Mesothelial cell of epicardium (in vitro differentiated cells): ENCODE measurements at regions not wholly inside any gene's neighbourhood (a gene's known extent, or its start where the extent isn't known, plus 50 kb on each side); places are given as distances from the start of the nearest gene placed in this dataset.
"Not testable (repeated sequence)": the region's sequence is repeated elsewhere in the genome, so short reads cannot be mapped to it uniquely, and the experiment has no call there.

Experiments
- DNase-seq, 2 experiments: peaks; one replicate each; pipeline ENCODE4 v3.0.0; 2021; ENCODE audit warnings: low spot score in 2 of 2; ENCODE audit not compliant: unreplicated experiment in 2 of 2
- H3K27ac Mint-ChIP-seq: 2 replicates; pipeline ENCODE4 v1.8.0; 2021; ENCODE audit warnings: mixed read lengths
- H3K27me3 Mint-ChIP-seq: 2 replicates; pipeline ENCODE4 v1.8.0; 2021; ENCODE audit warnings: low read depth, mixed read lengths
- H3K36me3 Mint-ChIP-seq: 2 replicates; pipeline ENCODE4 v1.8.0; 2021; ENCODE audit warnings: mixed read lengths
- H3K4me1 Mint-ChIP-seq: 2 replicates; pipeline ENCODE4 v1.8.0; 2021; ENCODE audit warnings: mixed read lengths
- H3K4me3 Mint-ChIP-seq: 2 replicates; pipeline ENCODE4 v1.8.0; 2021; ENCODE audit warnings: mild to moderate bottlenecking, moderate library complexity, mixed read lengths
- H3K9me3 Mint-ChIP-seq: 2 replicates; pipeline ENCODE4 v1.8.0; 2021; ENCODE audit warnings: mixed read lengths
- TF ChIP-seq, protein P1 (sequence below): fragments of 200-600 bp; sonication (generic); IDR thresholded peaks from one replicate; pipeline ENCODE4 v1.5.0; 2021; ENCODE audit warnings: antibody characterized with exemption; ENCODE audit not compliant: unreplicated experiment

DNA sequence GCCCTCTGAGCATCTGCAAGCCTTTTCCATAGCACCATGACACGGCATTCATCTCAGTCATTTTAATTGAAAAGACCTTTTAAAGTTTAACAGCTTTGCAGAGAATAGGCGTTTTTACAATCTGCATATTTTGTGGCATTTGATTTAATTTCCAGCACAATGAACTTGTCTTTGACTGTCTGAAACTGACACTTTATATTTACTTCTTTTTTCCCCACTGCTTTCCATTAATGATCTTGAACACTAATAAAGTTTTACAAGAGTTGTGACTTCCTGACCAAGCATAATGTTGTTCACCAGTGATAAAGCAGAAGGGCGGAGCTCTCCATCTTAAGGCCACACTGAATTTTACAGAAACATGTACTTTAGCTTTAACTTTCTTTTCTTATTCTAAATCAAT is 548.7 kb downstream of the FAM181B start:
- Mint-ChIP-seq H3K4me3 (no peak overlapping the region), H3K4me1 (no peaks in the 10 kb centered on the region), H3K36me3 (no peaks in the 10 kb centered on the region), H3K27me3 (no peaks in the 10 kb centered on the region), H3K9me3 (peaks cover 5% of the 10 kb centered on the region), H3K27ac (no peak overlapping the region)
- TF ChIP-seq, protein P1, sequence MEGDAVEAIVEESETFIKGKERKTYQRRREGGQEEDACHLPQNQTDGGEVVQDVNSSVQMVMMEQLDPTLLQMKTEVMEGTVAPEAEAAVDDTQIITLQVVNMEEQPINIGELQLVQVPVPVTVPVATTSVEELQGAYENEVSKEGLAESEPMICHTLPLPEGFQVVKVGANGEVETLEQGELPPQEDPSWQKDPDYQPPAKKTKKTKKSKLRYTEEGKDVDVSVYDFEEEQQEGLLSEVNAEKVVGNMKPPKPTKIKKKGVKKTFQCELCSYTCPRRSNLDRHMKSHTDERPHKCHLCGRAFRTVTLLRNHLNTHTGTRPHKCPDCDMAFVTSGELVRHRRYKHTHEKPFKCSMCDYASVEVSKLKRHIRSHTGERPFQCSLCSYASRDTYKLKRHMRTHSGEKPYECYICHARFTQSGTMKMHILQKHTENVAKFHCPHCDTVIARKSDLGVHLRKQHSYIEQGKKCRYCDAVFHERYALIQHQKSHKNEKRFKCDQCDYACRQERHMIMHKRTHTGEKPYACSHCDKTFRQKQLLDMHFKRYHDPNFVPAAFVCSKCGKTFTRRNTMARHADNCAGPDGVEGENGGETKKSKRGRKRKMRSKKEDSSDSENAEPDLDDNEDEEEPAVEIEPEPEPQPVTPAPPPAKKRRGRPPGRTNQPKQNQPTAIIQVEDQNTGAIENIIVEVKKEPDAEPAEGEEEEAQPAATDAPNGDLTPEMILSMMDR: no peak
- DNase-seq: no peak

DNA sequence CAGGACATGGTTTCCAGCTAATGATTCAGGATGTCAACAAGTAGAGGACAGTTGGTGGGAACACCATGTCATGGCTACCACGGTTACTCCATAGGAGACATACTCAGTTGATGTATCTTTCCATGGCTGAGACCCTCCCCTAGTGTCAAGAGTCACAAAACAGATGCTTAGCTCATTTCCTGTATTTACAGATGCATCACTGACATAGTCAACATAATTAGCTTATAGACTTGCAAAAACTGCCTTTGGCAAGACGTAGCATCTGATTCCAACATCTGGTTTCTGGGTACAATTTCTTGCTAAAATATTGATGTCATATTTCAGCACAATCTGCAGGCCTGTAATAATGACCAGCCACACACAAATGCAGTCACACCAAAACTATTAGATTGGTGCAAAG is 550.3 kb downstream of the FAM181B start:
- no peak for DNase-seq
- H3K4me3 Mint-ChIP-seq: no peak overlapping the region
- peaks cover 12% of the 10 kb centered on the region for H3K9me3 Mint-ChIP-seq
- H3K27ac Mint-ChIP-seq: no peak overlapping the region
- H3K4me1 Mint-ChIP-seq: no peaks in the 10 kb centered on the region
- H3K27me3 Mint-ChIP-seq: no peaks in the 10 kb centered on the region
- no peaks in the 10 kb centered on the region for H3K36me3 Mint-ChIP-seq
- TF ChIP-seq, protein P1: no peak

DNA sequence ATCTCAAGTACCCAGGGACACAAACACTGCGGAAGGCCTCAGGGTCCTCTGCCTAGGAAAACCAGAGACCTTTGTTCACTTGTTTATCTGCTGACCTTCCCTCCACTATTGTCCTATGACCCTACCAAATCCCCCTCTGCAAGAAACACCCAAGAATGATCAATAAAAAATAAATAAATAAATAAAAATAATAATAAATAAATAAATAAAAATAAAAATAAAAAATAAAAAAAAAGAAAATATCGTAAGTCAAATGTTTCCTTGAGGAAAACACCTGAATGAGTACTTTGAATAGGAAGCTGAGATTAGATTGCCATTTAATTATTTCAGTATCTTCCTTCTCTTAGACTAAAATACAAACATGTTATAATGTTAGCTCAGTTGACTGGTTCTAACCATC is 551.0 kb downstream of the FAM181B start:
- not testable (repeated sequence) for DNase-seq, H3K4me3 Mint-ChIP-seq, H3K27ac Mint-ChIP-seq, H3K36me3 Mint-ChIP-seq, H3K27me3 Mint-ChIP-seq, H3K4me1 Mint-ChIP-seq
- H3K9me3 Mint-ChIP-seq: peaks cover 12% of the 10 kb centered on the region

DNA sequence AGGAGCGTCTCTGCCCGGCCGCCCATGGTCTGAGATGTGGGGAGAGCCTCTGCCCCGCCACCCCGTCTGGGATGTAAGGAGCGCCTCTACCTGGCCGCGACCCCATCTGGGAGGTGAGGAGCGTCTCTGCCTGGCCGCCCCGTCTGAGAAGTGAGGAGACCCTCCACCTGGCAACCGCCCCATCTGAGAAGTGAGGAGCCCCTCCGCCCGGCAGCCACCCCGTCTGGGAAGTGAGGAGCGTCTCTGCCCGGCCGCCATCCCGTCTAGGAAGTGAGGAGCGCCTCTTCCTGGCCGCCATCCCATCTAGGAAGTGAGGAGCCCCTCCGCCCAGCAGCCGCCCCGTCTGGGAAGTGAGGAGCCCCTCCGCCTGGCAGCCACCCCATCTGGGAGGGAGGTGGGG is 551.9 kb downstream of the FAM181B start:
- not testable (repeated sequence) for H3K4me3 Mint-ChIP-seq, H3K4me1 Mint-ChIP-seq, H3K27ac Mint-ChIP-seq, H3K27me3 Mint-ChIP-seq, DNase-seq, H3K36me3 Mint-ChIP-seq
- H3K9me3 Mint-ChIP-seq: peaks cover 12% of the 10 kb centered on the region

DNA sequence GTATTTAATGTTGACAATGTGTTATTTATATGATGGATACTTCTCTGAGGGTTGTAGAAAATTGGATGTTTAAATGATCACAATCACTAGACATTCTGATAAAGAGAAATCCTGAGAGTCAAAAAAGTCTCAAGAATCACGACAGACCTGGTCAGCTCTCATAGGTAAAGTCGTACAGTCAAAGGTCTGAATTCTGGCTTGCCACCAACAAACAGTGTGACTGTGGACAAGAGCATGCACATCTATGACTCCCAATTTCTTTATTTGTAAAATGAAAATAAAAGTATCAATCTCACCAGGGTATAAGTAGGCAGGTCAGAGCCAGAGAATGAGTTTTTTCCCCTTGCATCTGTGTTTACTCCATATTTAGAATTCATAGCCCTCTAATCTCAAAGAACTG is 556.7 kb downstream of the FAM181B start:
- Mint-ChIP-seq H3K36me3 (no peaks in the 10 kb centered on the region), H3K27me3 (no peaks in the 10 kb centered on the region)

DNA sequence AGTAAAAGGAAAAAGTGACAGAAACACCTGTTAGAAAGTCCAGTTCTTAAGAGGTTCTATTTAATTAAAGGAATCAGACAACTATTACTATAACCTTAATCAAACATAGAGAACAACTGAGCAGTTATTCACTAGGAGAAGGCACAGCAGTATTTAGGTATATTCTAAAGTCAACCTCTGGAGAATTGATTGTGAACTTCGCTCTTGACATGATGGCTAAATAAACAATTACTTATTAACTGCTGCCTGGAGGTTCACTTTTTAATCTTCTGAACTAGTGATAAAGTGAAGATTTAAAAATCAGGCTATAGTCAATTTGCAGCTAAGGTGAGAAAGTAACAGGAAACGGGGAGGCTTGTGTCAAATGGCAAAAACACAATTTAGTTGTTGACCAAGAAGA is 557.3 kb downstream of the FAM181B start:
- Mint-ChIP-seq H3K27me3 (no peaks in the 10 kb centered on the region), H3K36me3 (no peaks in the 10 kb centered on the region), H3K4me1 (peaks cover 2% of the 10 kb centered on the region), H3K27ac (no peak overlapping the region), H3K9me3 (peaks cover 8% of the 10 kb centered on the region), H3K4me3 (no peak overlapping the region)
- no peak for DNase-seq
- TF ChIP-seq, protein P1: no peak

More for the DNA sequence above, 556.7 kb downstream of the FAM181B start:
- H3K9me3 Mint-ChIP-seq: peaks cover 8% of the 10 kb centered on the region
- no peak overlapping the region for H3K4me3 Mint-ChIP-seq
- no peak for DNase-seq
- H3K27ac Mint-ChIP-seq: no peak overlapping the region
- TF ChIP-seq, protein P1: no peak
- peaks cover 2% of the 10 kb centered on the region for H3K4me1 Mint-ChIP-seq

DNA sequence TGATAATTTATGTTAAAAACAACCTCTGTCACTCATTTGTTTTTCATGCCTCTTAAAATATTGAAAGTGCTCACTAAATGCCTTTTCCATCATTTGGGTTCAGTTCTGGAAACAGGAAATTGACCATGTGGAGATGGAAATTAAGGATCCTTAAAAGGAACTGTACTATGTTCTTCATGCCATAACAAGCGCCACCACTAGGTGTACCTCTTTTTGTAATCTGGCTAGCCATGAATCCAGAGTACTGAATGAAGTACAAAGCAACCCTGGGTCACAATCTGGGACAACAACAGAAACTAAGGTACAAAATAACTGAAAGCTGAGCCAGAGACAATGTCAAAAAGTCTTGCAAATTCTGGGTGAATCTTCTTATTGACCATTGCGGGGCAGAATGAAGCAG is 559.1 kb downstream of the FAM181B start:
- DNase-seq: no peak
- Mint-ChIP-seq H3K9me3 (peaks cover 4% of the 10 kb centered on the region), H3K36me3 (no peaks in the 10 kb centered on the region), H3K4me3 (no peak overlapping the region), H3K4me1 (peaks cover 2% of the 10 kb centered on the region), H3K27me3 (no peaks in the 10 kb centered on the region), H3K27ac (no peak overlapping the region)
- TF ChIP-seq, protein P1: peak; percentile 69
